RWPE1 (cell line): ENCODE measurements at regions not wholly inside any gene's neighbourhood (a gene's known extent, or its start where the extent isn't known, plus 50 kb on each side); places are given as distances from the start of the nearest gene placed in this dataset.

ENCODE experiments used
- CTCF ChIA-PET: fragments of 350-600 bp; sonication (Branson Sonifier 250); formaldehyde crosslinking; extraction: SDS; loops from one replicate; lab custom pipeline; 2021; lab: Yijun Ruan, JAX
- POLR2A ChIA-PET: fragments of 400-600 bp; formaldehyde crosslinking; extraction: SDS; loops from one replicate; lab custom pipeline; 2020; ENCODE audit warnings: antibody characterized with exemption; ENCODE audit not compliant: low non-redundant PET; lab: Yijun Ruan, JAX
- DNase-seq: peaks from one replicate; pipeline ENCODE4 v3.0.0; 2012; ENCODE audit warnings: low spot score
- H3K27ac ChIP-seq: fragments of 450-650 bp; 2 replicates; pipeline ENCODE4 v1.5.1; 2017
- CTCF ChIP-seq: fragments of 450-650 bp; conservative IDR thresholded peaks from 2 replicates; pipeline ENCODE4 v1.5.1; 2017; ENCODE audit warnings: low read depth, mild to moderate bottlenecking

- ChIA-PET POLR2A (no interaction called here), CTCF (no interaction called here)
- TF ChIP-seq CTCF: no peak
- DNase-seq: no peak
- H3K27ac ChIP-seq: no peak overlapping the region
Measured at GRCh38 chr3:106936337-106936736, 440.9 kb upstream of the CCDC54 start.

GRCh38 chr3:106942051-106942450 lies 435.2 kb upstream of the CCDC54 start:
- ChIA-PET POLR2A (no interaction called here), CTCF (no interaction called here)
- DNase-seq: no peak
- no peak for TF ChIP-seq CTCF
- no peak overlapping the region for H3K27ac ChIP-seq

GRCh38 chr3:106943071-106943470 lies 434.2 kb upstream of the CCDC54 start:
- CTCF ChIA-PET: interaction anchor here (0.6 kb wide), 1 partner anchor 253 kb away, joined by 4 read pairs; no protein-coding TSS in a partner anchor
- DNase-seq: no peak
- no peak for TF ChIP-seq CTCF
- POLR2A ChIA-PET: no interaction called here
- no peak overlapping the region for H3K27ac ChIP-seq

GRCh38 chr3:106945435-106945834 lies 431.8 kb upstream of the CCDC54 start:
- no peak for TF ChIP-seq CTCF
- no peak overlapping the region for H3K27ac ChIP-seq
- POLR2A ChIA-PET: no interaction called here
- DNase-seq: no peak
- CTCF ChIA-PET: no interaction called here

GRCh38 chr3:106946866-106947265 lies 430.4 kb upstream of the CCDC54 start:
- no peak for DNase-seq
- POLR2A ChIA-PET: no interaction called here
- H3K27ac ChIP-seq: no peak overlapping the region
- TF ChIP-seq CTCF: no peak
- CTCF ChIA-PET: interaction anchor here (0.6 kb wide), 1 partner anchor 8 kb away, joined by 3 read pairs; no protein-coding TSS in a partner anchor

GRCh38 chr3:106957029-106957428 lies 420.2 kb upstream of the CCDC54 start:
- POLR2A ChIA-PET: no interaction called here
- no peak overlapping the region for H3K27ac ChIP-seq
- no peak for TF ChIP-seq CTCF
- DNase-seq: no peak
- CTCF ChIA-PET: interaction anchor here (0.8 kb wide), 1 partner anchor 67 kb away, joined by 4 read pairs; no protein-coding TSS in a partner anchor
